Neural cell (in vitro differentiated cells): ENCODE measurements at regions not wholly inside any gene's neighbourhood (a gene's known extent, or its start where the extent isn't known, plus 50 kb on each side); places are given as distances from the start of the nearest gene placed in this dataset.

Experiments
- H2AFZ ChIP-seq: fragments of 200-600, 300-800 bp; sonication (generic), shearing (Covaris generic); 2 replicates; pipeline ENCODE4 v1.6.0; 2014; ENCODE audit warnings: low read depth, mild to moderate bottlenecking, antibody characterized with exemption, low read length, moderate library complexity
- H3F3A ChIP-seq: fragments of 200-600 bp; shearing (Covaris generic); 2 replicates; pipeline ENCODE4 v1.6.1; 2016; ENCODE audit warnings: mild to moderate bottlenecking, moderate library complexity, mixed read lengths, antibody characterized with exemption, low read length; ENCODE audit not compliant: insufficient read depth, poor library complexity, severe bottlenecking
- H3K27ac ChIP-seq: fragments of 200-600, 300-800 bp; sonication (generic), shearing (Covaris generic); 2 replicates; pipeline ENCODE4 v1.5.1; 2014; ENCODE audit warnings: mild to moderate bottlenecking, low read length, moderate library complexity
- H3K27me3 ChIP-seq: fragments of 300-800, 200-600 bp; sonication (generic), shearing (Covaris generic); 2 replicates; pipeline ENCODE4 v1.6.0; 2014; ENCODE audit warnings: mild to moderate bottlenecking, low read depth, low read length, moderate library complexity; ENCODE audit not compliant: insufficient read depth
- H3K36me3 ChIP-seq: fragments of 300-800, 200-600 bp; sonication (generic), shearing (Covaris generic); 2 replicates; pipeline ENCODE4 v1.5.1; 2014; ENCODE audit warnings: mild to moderate bottlenecking, antibody characterized with exemption, low read length, moderate library complexity; ENCODE audit not compliant: insufficient read depth
- H3K4me2 ChIP-seq: fragments of 300-800, 200-600 bp; sonication (generic), shearing (Covaris generic); 2 replicates; pipeline ENCODE4 v1.6.0; 2014; ENCODE audit warnings: mild to moderate bottlenecking, low read length
- H3K4me3 ChIP-seq: fragments of 300-800, 200-600 bp; sonication (generic), shearing (Covaris generic); 2 replicates; pipeline ENCODE4 v1.5.1; 2014; ENCODE audit warnings: mild to moderate bottlenecking, low read length, moderate library complexity
- H3K79me2 ChIP-seq: fragments of 200-600 bp; shearing (Covaris generic); replicated peaks from 2 replicates; pipeline ENCODE4 v1.6.0; 2014; ENCODE audit warnings: mild to moderate bottlenecking, low read length, moderate library complexity; ENCODE audit not compliant: insufficient read depth
- H3K9ac ChIP-seq: fragments of 300-800, 200-600 bp; sonication (generic), shearing (Covaris generic); 2 replicates; pipeline ENCODE4 v1.6.1; 2016; ENCODE audit warnings: mild to moderate bottlenecking, low read length, mixed read lengths
- H3K9me2 ChIP-seq: fragments of 200-600 bp; shearing (Covaris generic); 2 replicates; pipeline ENCODE4 v1.6.1; 2016; ENCODE audit warnings: mild to moderate bottlenecking, low read length, mixed read lengths; ENCODE audit not compliant: insufficient read depth
- H3K9me3 ChIP-seq: fragments of 200-600, 300-800 bp; sonication (generic), shearing (Covaris generic); 2 replicates; pipeline ENCODE4 v1.6.1; 2016; ENCODE audit warnings: mild to moderate bottlenecking, mixed run types, low read length, moderate library complexity, mixed read lengths
- H4K20me1 ChIP-seq: fragments of 200-600 bp; shearing (Covaris generic); 2 replicates; pipeline ENCODE4 v1.6.1; 2016; ENCODE audit warnings: mild to moderate bottlenecking, mixed run types; ENCODE audit not compliant: insufficient read depth
- EP300 ChIP-seq: fragments of 450-650 bp; conservative IDR thresholded peaks from 2 replicates; pipeline ENCODE4 v1.6.1; 2014; ENCODE audit warnings: antibody characterized with exemption, mild to moderate bottlenecking, moderate library complexity; ENCODE audit not compliant: poor library complexity, severe bottlenecking
- EZH2 ChIP-seq: fragments of 200-600, 300-800 bp; shearing (Covaris generic), sonication (generic); IDR thresholded peaks from 2 replicates; pipeline ENCODE4 v1.6.1; 2014; ENCODE audit warnings: antibody characterized with exemption, low read length, borderline replicate concordance, mild to moderate bottlenecking; ENCODE audit not compliant: insufficient read depth, poor library complexity, severe bottlenecking
- MXI1 ChIP-seq: fragments of 450-650 bp; conservative IDR thresholded peaks from 2 replicates; pipeline ENCODE4 v1.6.1; 2014; ENCODE audit warnings: antibody characterized with exemption, mild to moderate bottlenecking; ENCODE audit not compliant: poor library complexity, severe bottlenecking
- POLR2AphosphoS5 ChIP-seq: IDR thresholded peaks from 2 replicates; pipeline ENCODE4 v1.6.1; 2012
- RAD21 ChIP-seq: fragments of 450-650 bp; conservative IDR thresholded peaks from 2 replicates; pipeline ENCODE4 v1.6.1; 2014; ENCODE audit warnings: antibody characterized with exemption, mild to moderate bottlenecking, moderate library complexity
- SMC3 ChIP-seq: fragments of 450-650 bp; conservative IDR thresholded peaks from 2 replicates; pipeline ENCODE4 v1.6.1; 2014; ENCODE audit warnings: antibody characterized with exemption, mild to moderate bottlenecking, moderate library complexity; ENCODE audit not compliant: poor library complexity
- TAF1 ChIP-seq: IDR thresholded peaks from 2 replicates; pipeline ENCODE4 v1.6.1; 2012; ENCODE audit warnings: low read depth
- TF ChIP-seq, protein P1 (sequence below): fragments of 450-650 bp; IDR thresholded peaks from 2 replicates; pipeline ENCODE4 v1.5.1; 2014; ENCODE audit warnings: antibody characterized with exemption, mild to moderate bottlenecking, moderate library complexity; ENCODE audit not compliant: poor library complexity, severe bottlenecking
- TF ChIP-seq, protein P2 (sequence below): IDR thresholded peaks from 2 replicates; pipeline ENCODE4 v1.6.1; 2012; ENCODE audit warnings: borderline replicate concordance

DNA sequence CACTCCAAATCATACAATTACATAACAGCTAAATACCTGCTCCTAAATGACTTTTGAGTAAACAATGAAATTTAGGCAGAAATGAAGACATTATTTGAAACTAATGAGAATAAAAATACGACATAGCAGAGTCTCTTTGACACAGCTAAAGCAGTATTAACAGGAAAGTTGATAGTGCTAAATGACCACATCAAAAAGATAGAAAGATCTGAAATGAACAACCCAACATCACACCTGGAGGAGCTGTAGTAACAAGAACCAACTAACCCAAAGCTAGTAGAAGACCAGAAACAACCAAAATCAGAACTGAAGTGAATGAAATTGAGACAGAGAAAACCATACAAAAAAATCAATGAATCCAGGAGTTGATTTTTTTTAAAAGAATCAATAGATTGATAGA, 257.8 kb downstream of the ARAP2 start:
- H3K4me2 ChIP-seq = no peak overlapping the region
- no peaks in the 10 kb centered on the region for H4K20me1 ChIP-seq
- H3K9ac ChIP-seq = no peak overlapping the region
- H3K9me3 ChIP-seq = peaks cover 10% of the 10 kb centered on the region
- H3K27me3 ChIP-seq = no peaks in the 10 kb centered on the region
- no peak overlapping the region for H2AFZ ChIP-seq
- no peaks in the 10 kb centered on the region for H3K36me3 ChIP-seq
- no peak overlapping the region for H3K27ac ChIP-seq
- no peaks in the 10 kb centered on the region for H3F3A ChIP-seq
- no peaks in the 10 kb centered on the region for H3K79me2 ChIP-seq
- no peak overlapping the region for H3K4me3 ChIP-seq
- TF ChIP-seq, protein P1, sequence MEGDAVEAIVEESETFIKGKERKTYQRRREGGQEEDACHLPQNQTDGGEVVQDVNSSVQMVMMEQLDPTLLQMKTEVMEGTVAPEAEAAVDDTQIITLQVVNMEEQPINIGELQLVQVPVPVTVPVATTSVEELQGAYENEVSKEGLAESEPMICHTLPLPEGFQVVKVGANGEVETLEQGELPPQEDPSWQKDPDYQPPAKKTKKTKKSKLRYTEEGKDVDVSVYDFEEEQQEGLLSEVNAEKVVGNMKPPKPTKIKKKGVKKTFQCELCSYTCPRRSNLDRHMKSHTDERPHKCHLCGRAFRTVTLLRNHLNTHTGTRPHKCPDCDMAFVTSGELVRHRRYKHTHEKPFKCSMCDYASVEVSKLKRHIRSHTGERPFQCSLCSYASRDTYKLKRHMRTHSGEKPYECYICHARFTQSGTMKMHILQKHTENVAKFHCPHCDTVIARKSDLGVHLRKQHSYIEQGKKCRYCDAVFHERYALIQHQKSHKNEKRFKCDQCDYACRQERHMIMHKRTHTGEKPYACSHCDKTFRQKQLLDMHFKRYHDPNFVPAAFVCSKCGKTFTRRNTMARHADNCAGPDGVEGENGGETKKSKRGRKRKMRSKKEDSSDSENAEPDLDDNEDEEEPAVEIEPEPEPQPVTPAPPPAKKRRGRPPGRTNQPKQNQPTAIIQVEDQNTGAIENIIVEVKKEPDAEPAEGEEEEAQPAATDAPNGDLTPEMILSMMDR = no peak
- TF ChIP-seq SMC3 (no peak), EZH2 (no peak), RAD21 (no peak), EP300 (no peak), TAF1 (no peak), MXI1 (no peak), POLR2AphosphoS5 (no peak)
- TF ChIP-seq, protein P2, sequence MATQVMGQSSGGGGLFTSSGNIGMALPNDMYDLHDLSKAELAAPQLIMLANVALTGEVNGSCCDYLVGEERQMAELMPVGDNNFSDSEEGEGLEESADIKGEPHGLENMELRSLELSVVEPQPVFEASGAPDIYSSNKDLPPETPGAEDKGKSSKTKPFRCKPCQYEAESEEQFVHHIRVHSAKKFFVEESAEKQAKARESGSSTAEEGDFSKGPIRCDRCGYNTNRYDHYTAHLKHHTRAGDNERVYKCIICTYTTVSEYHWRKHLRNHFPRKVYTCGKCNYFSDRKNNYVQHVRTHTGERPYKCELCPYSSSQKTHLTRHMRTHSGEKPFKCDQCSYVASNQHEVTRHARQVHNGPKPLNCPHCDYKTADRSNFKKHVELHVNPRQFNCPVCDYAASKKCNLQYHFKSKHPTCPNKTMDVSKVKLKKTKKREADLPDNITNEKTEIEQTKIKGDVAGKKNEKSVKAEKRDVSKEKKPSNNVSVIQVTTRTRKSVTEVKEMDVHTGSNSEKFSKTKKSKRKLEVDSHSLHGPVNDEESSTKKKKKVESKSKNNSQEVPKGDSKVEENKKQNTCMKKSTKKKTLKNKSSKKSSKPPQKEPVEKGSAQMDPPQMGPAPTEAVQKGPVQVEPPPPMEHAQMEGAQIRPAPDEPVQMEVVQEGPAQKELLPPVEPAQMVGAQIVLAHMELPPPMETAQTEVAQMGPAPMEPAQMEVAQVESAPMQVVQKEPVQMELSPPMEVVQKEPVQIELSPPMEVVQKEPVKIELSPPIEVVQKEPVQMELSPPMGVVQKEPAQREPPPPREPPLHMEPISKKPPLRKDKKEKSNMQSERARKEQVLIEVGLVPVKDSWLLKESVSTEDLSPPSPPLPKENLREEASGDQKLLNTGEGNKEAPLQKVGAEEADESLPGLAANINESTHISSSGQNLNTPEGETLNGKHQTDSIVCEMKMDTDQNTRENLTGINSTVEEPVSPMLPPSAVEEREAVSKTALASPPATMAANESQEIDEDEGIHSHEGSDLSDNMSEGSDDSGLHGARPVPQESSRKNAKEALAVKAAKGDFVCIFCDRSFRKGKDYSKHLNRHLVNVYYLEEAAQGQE = no peak
- H3K9me2 ChIP-seq = no peaks in the 10 kb centered on the region

DNA sequence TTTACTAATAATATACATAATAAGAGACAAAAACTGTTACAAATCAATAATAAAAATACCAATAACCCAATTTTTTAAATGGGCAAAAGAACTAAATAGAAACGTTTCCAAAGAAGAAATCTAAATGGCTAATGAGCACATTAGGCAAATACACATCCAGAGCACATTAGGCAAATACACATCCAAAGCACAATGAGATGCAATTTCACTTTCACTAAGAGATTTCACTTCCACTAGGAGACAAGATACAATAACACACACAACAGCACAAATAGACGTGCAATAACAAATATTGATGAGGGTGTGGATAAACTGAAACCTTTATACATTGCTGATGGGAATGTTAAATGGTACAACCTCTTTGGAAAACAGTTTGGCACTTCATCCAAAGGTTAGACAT, 250.7 kb downstream of the ARAP2 start:
- H3K4me3 ChIP-seq = no peak overlapping the region
- H3K9me3 ChIP-seq = peaks cover 2% of the 10 kb centered on the region
- no peaks in the 10 kb centered on the region for H3K9me2 ChIP-seq
- H4K20me1 ChIP-seq = no peaks in the 10 kb centered on the region
- H3K36me3 ChIP-seq = no peaks in the 10 kb centered on the region
- TF ChIP-seq MXI1 (no peak), SMC3 (no peak), RAD21 (no peak), EP300 (no peak), POLR2AphosphoS5 (no peak), TAF1 (no peak), EZH2 (no peak)
- TF ChIP-seq, protein P1 = no peak
- TF ChIP-seq, protein P2 = no peak
- H3K27ac ChIP-seq = no peak overlapping the region
- no peaks in the 10 kb centered on the region for H3K27me3 ChIP-seq
- H3K4me2 ChIP-seq = no peak overlapping the region
- H2AFZ ChIP-seq = no peak overlapping the region
- no peak overlapping the region for H3K9ac ChIP-seq
- no peaks in the 10 kb centered on the region for H3K79me2 ChIP-seq
- no peaks in the 10 kb centered on the region for H3F3A ChIP-seq
